Stomach (tissue), 4 donors: ENCODE measurements at regions not wholly inside any gene's neighbourhood (a gene's known extent, or its start where the extent isn't known, plus 50 kb on each side); places are given as distances from the start of the nearest gene placed in this dataset.

Experiments
- POLR2A ChIP-seq, 4 donors: fragments of 450-650 bp; IDR thresholded peaks; one replicate each; pipeline ENCODE4 v1.6.1; 2016; ENCODE audit warnings: antibody characterized with exemption in 4 of 4, control low read depth in 2 of 4, mild to moderate bottlenecking in 1 of 4, moderate library complexity in 1 of 4
- POLR2AphosphoS5 ChIP-seq, 3 donors: sonication (generic); formaldehyde crosslinking; IDR thresholded peaks; one replicate each; pipeline ENCODE4 v1.6.1; 2016; ENCODE audit warnings: antibody characterized with exemption in 3 of 3
- TF ChIP-seq, protein P1 (sequence below), 7 experiments: fragments of 450-650 bp in 4 of 7; fragments of 200-600 bp in 3 of 7; sonication (generic) in 3 of 7; IDR thresholded peaks; one replicate each; pipeline ENCODE4 v1.5.1; 2016 to 2019; ENCODE audit warnings: antibody characterized with exemption in 7 of 7, control low read depth in 2 of 7, mild to moderate bottlenecking in 1 of 7

DNA sequence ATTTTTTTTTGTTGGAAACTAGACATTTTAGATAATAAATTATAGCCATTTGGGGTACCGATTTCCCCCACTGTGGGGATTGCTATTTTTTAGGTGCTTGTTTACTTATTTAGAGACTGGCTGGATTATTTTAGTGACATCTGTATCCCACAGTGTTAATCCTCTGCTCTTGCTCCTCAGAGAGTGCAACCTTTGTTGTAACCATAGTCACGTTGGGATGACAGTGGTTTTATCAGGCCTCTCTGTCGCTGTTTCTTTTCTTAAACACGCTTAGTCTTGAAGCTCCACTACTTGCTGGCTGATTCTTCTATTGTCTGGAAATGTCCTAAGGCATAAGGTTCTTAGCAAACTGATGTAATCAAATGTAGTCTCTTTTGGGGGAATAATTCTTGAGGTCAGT lies 451.6 kb upstream of the SEMA6D start:
- TF ChIP-seq, protein P1, sequence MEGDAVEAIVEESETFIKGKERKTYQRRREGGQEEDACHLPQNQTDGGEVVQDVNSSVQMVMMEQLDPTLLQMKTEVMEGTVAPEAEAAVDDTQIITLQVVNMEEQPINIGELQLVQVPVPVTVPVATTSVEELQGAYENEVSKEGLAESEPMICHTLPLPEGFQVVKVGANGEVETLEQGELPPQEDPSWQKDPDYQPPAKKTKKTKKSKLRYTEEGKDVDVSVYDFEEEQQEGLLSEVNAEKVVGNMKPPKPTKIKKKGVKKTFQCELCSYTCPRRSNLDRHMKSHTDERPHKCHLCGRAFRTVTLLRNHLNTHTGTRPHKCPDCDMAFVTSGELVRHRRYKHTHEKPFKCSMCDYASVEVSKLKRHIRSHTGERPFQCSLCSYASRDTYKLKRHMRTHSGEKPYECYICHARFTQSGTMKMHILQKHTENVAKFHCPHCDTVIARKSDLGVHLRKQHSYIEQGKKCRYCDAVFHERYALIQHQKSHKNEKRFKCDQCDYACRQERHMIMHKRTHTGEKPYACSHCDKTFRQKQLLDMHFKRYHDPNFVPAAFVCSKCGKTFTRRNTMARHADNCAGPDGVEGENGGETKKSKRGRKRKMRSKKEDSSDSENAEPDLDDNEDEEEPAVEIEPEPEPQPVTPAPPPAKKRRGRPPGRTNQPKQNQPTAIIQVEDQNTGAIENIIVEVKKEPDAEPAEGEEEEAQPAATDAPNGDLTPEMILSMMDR (IDR thresholded peaks at IDR 0.05) = no peak
- TF ChIP-seq POLR2A (IDR thresholded peaks at IDR 0.05) = no peak
- TF ChIP-seq POLR2AphosphoS5 (IDR thresholded peaks at IDR 0.05) = no peak
